OCI-LY7 (cell line): ENCODE measurements at regions not wholly inside any gene's neighbourhood (a gene's known extent, or its start where the extent isn't known, plus 50 kb on each side); places are given as distances from the start of the nearest gene placed in this dataset.

Experiments used
- EZH2phosphoT487 ChIP-seq: fragments of 200-600 bp; sonication (generic); IDR thresholded peaks from 2 replicates; pipeline ENCODE4 v1.6.1; 2018; ENCODE audit warnings: low read depth, borderline replicate concordance, mild to moderate bottlenecking, mixed run types, antibody characterized with exemption, low read length, moderate library complexity, mixed read lengths
- TF ChIP-seq, protein P1 (sequence below): fragments of 200-600 bp; sonication (generic); conservative IDR thresholded peaks from 2 replicates; pipeline ENCODE4 v1.5.1; 2014; ENCODE audit warnings: mild to moderate bottlenecking, antibody characterized with exemption, low read length, moderate library complexity, mixed read lengths

DNA sequence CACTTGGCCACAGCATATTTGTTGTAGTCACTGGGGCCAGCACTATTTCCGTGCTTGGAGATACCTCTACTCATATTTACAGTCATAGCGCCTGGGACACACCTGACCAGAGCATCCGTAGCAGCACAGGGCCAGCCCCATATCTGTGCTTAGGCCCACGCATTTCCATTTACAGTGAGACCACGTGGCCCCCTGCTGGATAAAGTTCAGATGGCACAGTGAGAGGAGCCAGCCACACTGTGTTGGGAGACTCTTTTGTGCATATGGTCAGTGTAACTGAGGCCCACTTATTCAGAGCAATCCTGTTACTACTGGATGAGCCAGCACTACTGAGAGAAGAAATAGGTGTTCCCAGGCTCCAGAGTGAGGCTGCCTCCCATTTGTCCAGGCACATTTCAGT, 455.3 kb downstream of the REEP3 start:
- TF ChIP-seq, protein P1, sequence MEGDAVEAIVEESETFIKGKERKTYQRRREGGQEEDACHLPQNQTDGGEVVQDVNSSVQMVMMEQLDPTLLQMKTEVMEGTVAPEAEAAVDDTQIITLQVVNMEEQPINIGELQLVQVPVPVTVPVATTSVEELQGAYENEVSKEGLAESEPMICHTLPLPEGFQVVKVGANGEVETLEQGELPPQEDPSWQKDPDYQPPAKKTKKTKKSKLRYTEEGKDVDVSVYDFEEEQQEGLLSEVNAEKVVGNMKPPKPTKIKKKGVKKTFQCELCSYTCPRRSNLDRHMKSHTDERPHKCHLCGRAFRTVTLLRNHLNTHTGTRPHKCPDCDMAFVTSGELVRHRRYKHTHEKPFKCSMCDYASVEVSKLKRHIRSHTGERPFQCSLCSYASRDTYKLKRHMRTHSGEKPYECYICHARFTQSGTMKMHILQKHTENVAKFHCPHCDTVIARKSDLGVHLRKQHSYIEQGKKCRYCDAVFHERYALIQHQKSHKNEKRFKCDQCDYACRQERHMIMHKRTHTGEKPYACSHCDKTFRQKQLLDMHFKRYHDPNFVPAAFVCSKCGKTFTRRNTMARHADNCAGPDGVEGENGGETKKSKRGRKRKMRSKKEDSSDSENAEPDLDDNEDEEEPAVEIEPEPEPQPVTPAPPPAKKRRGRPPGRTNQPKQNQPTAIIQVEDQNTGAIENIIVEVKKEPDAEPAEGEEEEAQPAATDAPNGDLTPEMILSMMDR: peak; percentile 76
- no peak for TF ChIP-seq EZH2phosphoT487
